BLaER1 (cell line): ENCODE measurements at regions not wholly inside any gene's neighbourhood (a gene's known extent, or its start where the extent isn't known, plus 50 kb on each side); places are given as distances from the start of the nearest gene placed in this dataset.

Source experiments
- H3K27ac ChIP-seq: shearing (Covaris generic); formaldehyde crosslinking; 2 replicates; pipeline ENCODE4 v1.8.1; 2022
- H3K27me3 ChIP-seq: shearing (Covaris generic); formaldehyde crosslinking; 2 replicates; pipeline ENCODE4 v1.8.1; 2022
- H3K36me3 ChIP-seq: shearing (Covaris generic); formaldehyde crosslinking; 2 replicates; pipeline ENCODE4 v1.8.1; 2022
- H3K4me1 ChIP-seq: shearing (Covaris generic); formaldehyde crosslinking; 2 replicates; pipeline ENCODE4 v1.8.1; 2022
- H3K4me2 ChIP-seq: shearing (Covaris generic); formaldehyde crosslinking; 2 replicates; pipeline ENCODE4 v1.8.1; 2022
- H3K4me3 ChIP-seq: shearing (Covaris generic); formaldehyde crosslinking; 2 replicates; pipeline ENCODE4 v1.8.1; 2022
- H3K9ac ChIP-seq: shearing (Covaris generic); formaldehyde crosslinking; 2 replicates; pipeline ENCODE4 v1.8.1; 2022
- H3K9me3 ChIP-seq: shearing (Covaris generic); formaldehyde crosslinking; 2 replicates; pipeline ENCODE4 v1.8.1; 2022
- H4K20me1 ChIP-seq: shearing (Covaris generic); formaldehyde crosslinking; 2 replicates; pipeline ENCODE4 v1.8.1; 2022
- Cebpa-rat ChIP-seq: shearing (Covaris generic); IDR thresholded peaks from 2 replicates; pipeline ENCODE4 v1.8.1; 2022

DNA sequence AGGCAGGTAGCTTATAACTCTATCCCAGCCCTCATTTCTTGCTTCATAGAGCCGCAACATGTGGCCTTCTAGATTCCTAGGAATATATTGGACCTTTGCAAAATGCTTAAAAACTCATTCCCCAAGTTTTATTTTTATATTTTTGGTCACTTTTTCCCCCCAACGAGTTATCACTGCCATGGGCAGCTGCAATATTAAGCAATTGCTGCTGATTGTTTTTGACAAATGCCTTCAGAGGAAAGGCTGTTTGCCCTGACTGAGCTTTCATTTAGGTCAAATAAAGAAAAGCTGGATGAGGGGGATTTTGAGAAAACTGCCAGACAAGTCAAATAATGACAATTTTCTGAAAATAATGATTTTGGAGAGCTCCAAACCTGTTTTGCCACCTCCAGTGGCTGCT is 976.9 kb upstream of the MBL2 start:
- no peaks in the 10 kb centered on the region for H3K36me3 ChIP-seq
- no peak overlapping the region for H3K4me2 ChIP-seq
- H3K9me3 ChIP-seq, result peaks cover 7% of the 10 kb centered on the region
- no peaks in the 10 kb centered on the region for H4K20me1 ChIP-seq
- no peak overlapping the region for H3K27ac ChIP-seq
- TF ChIP-seq Cebpa-rat, result no peak
- no peak overlapping the region for H3K4me3 ChIP-seq
- no peaks in the 10 kb centered on the region for H3K4me1 ChIP-seq
- no peaks in the 10 kb centered on the region for H3K27me3 ChIP-seq
- no peak overlapping the region for H3K9ac ChIP-seq

DNA sequence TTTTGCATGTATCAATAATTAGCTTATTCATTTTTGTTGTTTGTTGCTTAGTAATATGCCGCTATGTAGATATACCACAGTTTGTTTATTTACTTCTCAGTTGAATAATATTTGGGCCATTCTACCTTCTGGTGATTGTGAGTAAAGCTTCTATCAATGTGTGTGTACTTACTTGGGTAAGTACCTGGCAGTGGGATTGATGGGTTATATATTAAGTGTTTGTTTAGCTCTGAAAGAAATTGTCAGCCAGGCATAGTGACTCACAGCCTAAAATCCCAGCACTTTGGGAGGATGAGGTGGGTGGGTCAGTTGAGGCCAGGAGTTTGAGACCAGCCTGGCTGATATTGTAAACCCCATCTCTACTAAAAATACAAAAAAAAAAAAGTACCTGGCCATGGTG is 975.7 kb upstream of the MBL2 start:
- Histone ChIP-seq H3K4me3 (no peak overlapping the region), H3K4me1 (no peaks in the 10 kb centered on the region), H4K20me1 (no peaks in the 10 kb centered on the region), H3K36me3 (no peaks in the 10 kb centered on the region), H3K27ac (no peak overlapping the region), H3K9me3 (peaks cover 7% of the 10 kb centered on the region), H3K9ac (no peak overlapping the region), H3K4me2 (no peak overlapping the region), H3K27me3 (no peaks in the 10 kb centered on the region)
- TF ChIP-seq Cebpa-rat, result no peak

DNA sequence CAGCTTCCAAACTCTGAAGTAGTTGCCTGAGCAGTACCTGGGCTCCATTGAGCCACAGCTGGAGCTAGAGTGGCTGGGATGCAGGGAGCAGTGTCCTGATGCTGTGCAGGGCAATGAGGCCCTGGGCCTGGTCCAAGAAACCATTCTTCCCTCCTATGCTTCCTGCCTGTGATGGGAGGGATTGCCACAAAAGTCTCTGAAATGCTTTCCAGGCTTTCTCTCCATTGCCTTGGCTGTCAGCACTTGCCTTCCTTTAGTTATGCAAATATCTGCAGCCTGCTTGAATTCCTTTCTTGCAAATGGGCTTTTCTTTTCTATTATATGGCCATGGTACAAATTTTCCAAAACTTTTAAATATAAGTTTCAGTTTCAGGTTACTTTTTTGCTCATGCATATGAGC is 972.2 kb upstream of the MBL2 start:
- TF ChIP-seq Cebpa-rat, result no peak
- Histone ChIP-seq H3K4me2 (no peak overlapping the region), H3K27ac (no peak overlapping the region), H4K20me1 (no peaks in the 10 kb centered on the region), H3K4me1 (no peaks in the 10 kb centered on the region), H3K4me3 (no peak overlapping the region), H3K9ac (no peak overlapping the region), H3K9me3 (peaks cover 7% of the 10 kb centered on the region), H3K36me3 (no peaks in the 10 kb centered on the region), H3K27me3 (no peaks in the 10 kb centered on the region)

DNA sequence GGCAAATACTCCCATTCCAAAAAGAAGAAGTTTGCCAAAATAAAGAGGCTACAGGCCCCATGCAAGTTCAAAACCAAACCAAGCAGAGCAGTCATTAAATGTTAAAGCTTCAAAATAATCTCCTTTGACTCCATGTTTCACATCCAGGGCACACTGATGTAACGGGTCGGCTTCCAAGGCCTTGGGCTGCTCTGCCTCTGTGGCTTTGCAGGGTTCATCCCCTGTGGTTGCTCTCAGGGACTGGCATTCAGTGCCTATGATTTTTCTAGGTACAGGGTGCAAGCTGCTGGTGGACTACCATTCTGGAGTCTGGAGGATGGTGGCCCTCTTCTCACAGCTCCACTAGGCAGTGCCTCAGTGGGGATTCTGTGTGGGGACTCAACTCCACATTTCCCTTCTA is 971.6 kb upstream of the MBL2 start:
- Histone ChIP-seq H3K4me3 (no peak overlapping the region), H3K9me3 (peaks cover 2% of the 10 kb centered on the region), H3K27me3 (no peaks in the 10 kb centered on the region), H3K36me3 (no peaks in the 10 kb centered on the region), H3K9ac (no peak overlapping the region), H4K20me1 (no peaks in the 10 kb centered on the region), H3K27ac (no peak overlapping the region), H3K4me1 (no peaks in the 10 kb centered on the region), H3K4me2 (no peak overlapping the region)
- no peak for TF ChIP-seq Cebpa-rat

DNA sequence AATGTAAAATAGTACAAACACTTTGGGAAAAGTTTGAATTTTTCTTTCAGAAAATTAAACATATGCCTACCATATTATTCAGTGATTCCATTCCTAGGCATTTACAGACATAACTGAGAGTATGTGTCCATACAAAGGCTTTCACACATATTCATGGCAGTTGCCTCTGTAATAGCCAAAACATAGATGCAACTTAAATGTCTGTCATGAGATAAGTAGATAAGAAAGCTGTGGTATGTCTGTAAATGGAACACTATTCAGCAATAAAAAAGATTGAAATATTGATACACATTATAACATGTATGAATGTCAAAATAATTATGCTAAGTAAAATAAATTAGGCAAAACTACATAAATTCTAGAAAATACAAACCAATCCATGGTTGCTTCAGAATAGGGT is 964.5 kb upstream of the MBL2 start:
- Histone ChIP-seq H3K4me3 (no peak overlapping the region), H4K20me1 (no peaks in the 10 kb centered on the region), H3K4me2 (no peak overlapping the region), H3K9me3 (no peaks in the 10 kb centered on the region), H3K27ac (no peak overlapping the region), H3K9ac (no peak overlapping the region), H3K36me3 (no peaks in the 10 kb centered on the region), H3K27me3 (no peaks in the 10 kb centered on the region), H3K4me1 (no peaks in the 10 kb centered on the region)
- TF ChIP-seq Cebpa-rat, result no peak

DNA sequence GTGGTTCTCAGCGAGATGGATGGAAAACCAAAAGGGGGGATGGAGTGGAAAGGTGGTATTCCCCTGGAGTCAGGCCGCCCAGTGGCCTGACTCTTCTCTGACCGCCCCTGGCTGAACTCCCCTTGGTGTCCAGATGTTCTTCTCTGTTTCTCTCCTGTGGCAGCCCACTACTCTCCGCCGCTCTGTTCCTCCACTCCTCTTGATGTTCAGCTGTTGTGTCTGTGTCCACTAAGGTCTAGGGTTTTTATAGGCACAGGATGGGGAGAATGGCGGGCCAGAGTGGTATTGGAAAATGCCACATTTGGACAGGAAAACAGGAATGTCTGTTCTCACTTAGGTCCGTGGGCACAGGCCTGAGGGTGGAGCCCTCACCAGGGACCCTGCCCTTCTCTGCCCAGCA is 954.3 kb upstream of the MBL2 start:
- no peak overlapping the region for H3K4me2 ChIP-seq
- no peak for TF ChIP-seq Cebpa-rat
- no peaks in the 10 kb centered on the region for H3K9me3 ChIP-seq
- H3K27me3 ChIP-seq, result no peaks in the 10 kb centered on the region
- H4K20me1 ChIP-seq, result no peaks in the 10 kb centered on the region
- no peak overlapping the region for H3K27ac ChIP-seq
- H3K9ac ChIP-seq, result no peak overlapping the region
- no peak overlapping the region for H3K4me3 ChIP-seq
- no peaks in the 10 kb centered on the region for H3K36me3 ChIP-seq
- H3K4me1 ChIP-seq, result no peaks in the 10 kb centered on the region

DNA sequence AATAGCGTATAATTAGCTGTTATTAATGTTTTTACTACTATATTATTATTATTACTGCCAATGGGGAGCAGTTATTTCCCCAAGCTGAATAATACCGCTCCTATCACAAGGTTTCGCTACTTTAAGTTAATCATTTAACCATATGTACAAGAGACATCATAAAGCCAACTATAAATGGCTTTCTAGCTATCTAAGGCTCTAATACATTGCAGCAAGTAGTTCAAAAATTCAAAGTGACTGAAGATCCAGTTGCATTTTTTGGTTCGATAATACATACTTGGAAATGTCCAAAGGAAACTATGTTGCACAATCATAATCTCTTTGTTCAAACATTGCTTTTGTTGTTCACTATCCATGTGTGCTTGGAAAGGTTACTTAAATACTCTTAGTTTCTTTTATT is 952.0 kb upstream of the MBL2 start:
- H3K4me1 ChIP-seq, result no peaks in the 10 kb centered on the region
- no peak for TF ChIP-seq Cebpa-rat
- H3K4me2 ChIP-seq, result no peak overlapping the region
- no peak overlapping the region for H3K4me3 ChIP-seq
- no peak overlapping the region for H3K9ac ChIP-seq
- no peaks in the 10 kb centered on the region for H3K27me3 ChIP-seq
- H4K20me1 ChIP-seq, result no peaks in the 10 kb centered on the region
- H3K36me3 ChIP-seq, result no peaks in the 10 kb centered on the region
- no peaks in the 10 kb centered on the region for H3K9me3 ChIP-seq
- H3K27ac ChIP-seq, result no peak overlapping the region

DNA sequence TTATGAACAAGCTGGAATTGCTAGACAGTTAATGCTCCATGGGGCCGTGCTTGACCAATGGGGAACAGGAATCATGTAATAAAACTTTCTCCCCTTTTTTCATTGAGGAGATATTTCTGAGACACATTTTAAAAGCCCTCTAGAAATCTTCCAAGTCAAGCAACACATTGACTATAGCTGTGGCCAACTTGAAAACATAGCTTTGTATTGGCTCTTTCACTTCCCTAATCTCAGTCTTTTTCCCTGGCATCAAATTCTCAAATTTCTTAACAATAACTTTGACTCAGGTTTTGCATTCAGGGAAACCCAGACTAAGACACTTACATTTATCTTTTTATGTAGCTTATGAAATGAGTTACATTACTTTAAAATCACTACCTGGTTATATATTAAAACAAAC is 947.1 kb upstream of the MBL2 start:
- Histone ChIP-seq H3K4me3 (no peak overlapping the region), H3K4me2 (no peak overlapping the region), H3K27ac (no peak overlapping the region), H4K20me1 (no peaks in the 10 kb centered on the region), H3K36me3 (no peaks in the 10 kb centered on the region), H3K27me3 (no peaks in the 10 kb centered on the region), H3K9me3 (no peaks in the 10 kb centered on the region), H3K4me1 (no peaks in the 10 kb centered on the region), H3K9ac (no peak overlapping the region)
- no peak for TF ChIP-seq Cebpa-rat

DNA sequence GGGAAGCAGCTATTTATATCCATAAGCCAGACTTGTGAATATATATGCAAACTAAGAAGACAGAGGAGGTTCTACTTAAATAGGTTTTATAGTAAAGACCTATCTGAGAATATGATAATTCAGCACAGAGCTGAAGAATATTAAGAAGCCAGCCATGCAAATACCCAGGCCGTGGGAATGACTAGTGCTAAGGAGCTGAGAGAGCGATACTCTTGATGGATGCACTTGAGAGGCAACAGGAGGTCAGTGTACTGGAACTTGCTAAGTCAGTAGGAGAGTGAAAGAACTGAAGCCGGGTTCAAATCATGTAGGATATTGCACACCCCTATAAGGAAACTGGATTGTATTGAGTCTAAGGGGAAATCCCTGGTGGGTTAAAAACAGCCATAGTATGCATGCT is 943.6 kb upstream of the MBL2 start:
- no peaks in the 10 kb centered on the region for H3K4me1 ChIP-seq

DNA sequence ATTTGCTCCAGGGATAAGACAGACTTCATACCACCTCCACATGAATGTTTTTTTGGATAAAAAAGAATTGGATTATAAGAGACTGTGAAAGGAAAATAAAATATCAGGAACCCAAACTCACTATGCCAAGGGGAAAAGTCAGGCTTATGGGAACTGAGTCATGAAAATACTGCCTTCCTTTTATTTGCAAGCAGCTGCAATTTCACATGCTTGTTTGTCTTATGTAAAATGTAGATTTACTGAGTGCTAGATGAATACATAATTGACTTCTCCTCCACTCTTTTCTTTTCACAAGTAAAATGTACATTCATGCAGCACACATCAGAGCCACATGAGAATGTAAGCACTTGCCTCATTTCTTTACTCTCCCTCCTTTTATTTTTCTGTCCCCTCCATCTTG is 940.8 kb upstream of the MBL2 start:
- H3K9me3 ChIP-seq, result no peaks in the 10 kb centered on the region
- H3K27ac ChIP-seq, result no peak overlapping the region
- no peaks in the 10 kb centered on the region for H4K20me1 ChIP-seq
- no peak overlapping the region for H3K4me2 ChIP-seq
- no peak for TF ChIP-seq Cebpa-rat
- H3K27me3 ChIP-seq, result no peaks in the 10 kb centered on the region
- H3K9ac ChIP-seq, result no peak overlapping the region
- H3K4me3 ChIP-seq, result no peak overlapping the region
- no peaks in the 10 kb centered on the region for H3K4me1 ChIP-seq
- no peaks in the 10 kb centered on the region for H3K36me3 ChIP-seq

More for the DNA sequence above, 943.6 kb upstream of the MBL2 start:
- no peak overlapping the region for H3K4me3 ChIP-seq
- no peak overlapping the region for H3K4me2 ChIP-seq
- TF ChIP-seq Cebpa-rat, result no peak
- H4K20me1 ChIP-seq, result no peaks in the 10 kb centered on the region
- H3K36me3 ChIP-seq, result no peaks in the 10 kb centered on the region
- no peak overlapping the region for H3K9ac ChIP-seq
- H3K27me3 ChIP-seq, result no peaks in the 10 kb centered on the region
- H3K27ac ChIP-seq, result no peak overlapping the region
- no peaks in the 10 kb centered on the region for H3K9me3 ChIP-seq

DNA sequence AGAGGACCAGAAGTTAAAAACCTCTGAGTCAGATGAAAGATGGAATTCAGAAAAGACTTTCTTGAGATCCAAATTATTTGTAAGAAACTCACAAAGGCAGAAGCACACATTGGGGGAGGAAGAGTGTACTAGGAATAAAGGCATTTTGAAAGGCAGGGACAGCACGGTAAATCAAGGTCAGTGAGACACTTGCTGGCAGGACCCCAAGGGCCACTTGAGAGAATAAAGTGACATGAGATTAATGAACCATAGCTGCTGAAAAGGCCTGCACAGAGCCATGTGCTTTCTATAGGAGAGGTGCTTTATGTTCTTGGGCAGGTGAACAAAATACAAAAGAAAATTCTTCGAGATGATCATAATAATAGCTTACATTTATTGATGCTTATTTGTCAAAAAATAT is 929.9 kb upstream of the MBL2 start:
- no peaks in the 10 kb centered on the region for H4K20me1 ChIP-seq
- H3K4me2 ChIP-seq, result no peak overlapping the region
- H3K36me3 ChIP-seq, result no peaks in the 10 kb centered on the region
- no peak overlapping the region for H3K4me3 ChIP-seq
- no peak overlapping the region for H3K9ac ChIP-seq
- H3K4me1 ChIP-seq, result no peaks in the 10 kb centered on the region
- no peaks in the 10 kb centered on the region for H3K27me3 ChIP-seq
- H3K27ac ChIP-seq, result no peak overlapping the region
- no peaks in the 10 kb centered on the region for H3K9me3 ChIP-seq
- no peak for TF ChIP-seq Cebpa-rat
